HG02884 (cell line): ENCODE measurements at regions not wholly inside any gene's neighbourhood (a gene's known extent, or its start where the extent isn't known, plus 50 kb on each side); places are given as distances from the start of the nearest gene placed in this dataset.
"Not testable (repeated sequence)": the region's sequence is repeated elsewhere in the genome, so short reads cannot be mapped to it uniquely, and the experiment has no call there.

Source experiments
- ATAC-seq: cut with Tn5 transposase; IDR thresholded peaks from one replicate; pipeline ENCODE4 v1.9.1; 2021; ENCODE audit warnings: mild to moderate bottlenecking, moderate library complexity; ENCODE audit not compliant: unreplicated experiment

- ATAC-seq, result no peak
Measured at GRCh38 chr5:13640270-13640669, 304.2 kb downstream of the DNAH5 start.

GRCh38 chr5:13632676-13633075 is 311.8 kb downstream of the DNAH5 start:
- no peak for ATAC-seq

- ATAC-seq, result no peak
Measured at GRCh38 chr5:13629218-13629617, 315.3 kb downstream of the DNAH5 start.

GRCh38 chr5:13627673-13628454 is 316.6 kb downstream of the DNAH5 start:
- ATAC-seq, result no peak

GRCh38 chr5:13625616-13626198 is 318.8 kb downstream of the DNAH5 start:
- ATAC-seq, result no peak

GRCh38 chr5:13624283-13625074 is 320.0 kb downstream of the DNAH5 start:
- no peak for ATAC-seq

- no peak for ATAC-seq
Measured at GRCh38 chr5:13613621-13614020, 330.9 kb downstream of the DNAH5 start.

- no peak for ATAC-seq
Measured at GRCh38 chr5:13611604-13612003, 332.9 kb downstream of the DNAH5 start.

GRCh38 chr5:13609504-13609903 is 335.0 kb downstream of the DNAH5 start:
- ATAC-seq, result no peak

- ATAC-seq, result no peak
Measured at GRCh38 chr5:13606051-13606450, 338.4 kb downstream of the DNAH5 start.

- ATAC-seq, result no peak
Measured at GRCh38 chr5:13601112-13601511, 343.4 kb downstream of the DNAH5 start.

GRCh38 chr5:13595978-13596377 is 348.5 kb downstream of the DNAH5 start:
- no peak for ATAC-seq

GRCh38 chr5:13591621-13592020 is 352.9 kb downstream of the DNAH5 start:
- ATAC-seq, result no peak

GRCh38 chr5:13585324-13585723 is 359.2 kb downstream of the DNAH5 start:
- ATAC-seq, result no peak

- ATAC-seq, result no peak
Measured at GRCh38 chr5:13581914-13582313, 362.6 kb downstream of the DNAH5 start.

GRCh38 chr5:13581132-13581531 is 363.4 kb downstream of the DNAH5 start:
- ATAC-seq, result no peak

GRCh38 chr5:13580058-13580457 is 364.4 kb downstream of the DNAH5 start:
- no peak for ATAC-seq

- ATAC-seq, result not testable (repeated sequence)
Measured at GRCh38 chr5:13579091-13579490, 365.4 kb downstream of the DNAH5 start.

GRCh38 chr5:13578311-13579039 is 366.0 kb downstream of the DNAH5 start:
- not testable (repeated sequence) for ATAC-seq

GRCh38 chr5:13574574-13574973 is 369.9 kb downstream of the DNAH5 start:
- ATAC-seq, result no peak

GRCh38 chr5:13572163-13572562 is 372.3 kb downstream of the DNAH5 start:
- no peak for ATAC-seq
